Right lung (tissue), 2 donors: ENCODE measurements at regions not wholly inside any gene's neighbourhood (a gene's known extent, or its start where the extent isn't known, plus 50 kb on each side); places are given as distances from the start of the nearest gene placed in this dataset.

Experiments
- DNase-seq, 2 donors: peaks; one replicate each; pipeline ENCODE4 v3.0.0-alpha.2; 2013

GRCh38 chr12:92089559-92089958, 56.1 kb downstream of the BTG1 start:
- DNase-seq: no peak

GRCh38 chr12:92088805-92089204, 56.8 kb downstream of the BTG1 start:
- no peak for DNase-seq

- DNase-seq: no peak
These were observed 60.0 kb downstream of the BTG1 start for GRCh38 chr12:92085736-92086040.

GRCh38 chr12:92085040-92085735, 60.5 kb downstream of the BTG1 start:
- no peak for DNase-seq

- no peak for DNase-seq
These were observed 64.7 kb downstream of the BTG1 start for GRCh38 chr12:92080911-92081285.

- DNase-seq: no peak
These were observed 66.6 kb downstream of the BTG1 start for GRCh38 chr12:92079054-92079385.

GRCh38 chr12:92078167-92079053, 67.2 kb downstream of the BTG1 start:
- DNase-seq: no peak

- DNase-seq: no peak
These were observed 68.1 kb downstream of the BTG1 start for GRCh38 chr12:92077530-92077929.

- no peak for DNase-seq
These were observed 69.5 kb downstream of the BTG1 start for GRCh38 chr12:92076101-92076500.

GRCh38 chr12:92075425-92075914, 70.2 kb downstream of the BTG1 start:
- no peak for DNase-seq

GRCh38 chr12:92074889-92075288, 70.8 kb downstream of the BTG1 start:
- no peak for DNase-seq

- DNase-seq: no peak
These were observed 72.6 kb downstream of the BTG1 start for GRCh38 chr12:92073094-92073493.

GRCh38 chr12:92072112-92072511, 73.5 kb downstream of the BTG1 start:
- no peak for DNase-seq

GRCh38 chr12:92070864-92071445, 74.7 kb downstream of the BTG1 start:
- DNase-seq: peak; percentile 49 to 70

GRCh38 chr12:92070054-92070863, 75.4 kb downstream of the BTG1 start:
- no peak for DNase-seq

GRCh38 chr12:92068459-92068858, 77.2 kb downstream of the BTG1 start:
- no peak for DNase-seq

- no peak for DNase-seq
These were observed 80.0 kb downstream of the BTG1 start for GRCh38 chr12:92065639-92066038.

- DNase-seq: no peak
These were observed 80.6 kb downstream of the BTG1 start for GRCh38 chr12:92065018-92065499.

- peak; percentile 63 to 64 for DNase-seq
These were observed 81.2 kb downstream of the BTG1 start for GRCh38 chr12:92064422-92064821.

GRCh38 chr12:92063641-92064040, 82.0 kb downstream of the BTG1 start:
- no peak for DNase-seq

- DNase-seq: no peak
These were observed 82.8 kb downstream of the BTG1 start for GRCh38 chr12:92062539-92063493.
